ENCODE measurements at regions not wholly inside any gene's neighbourhood (a gene's known extent, or its start where the extent isn't known, plus 50 kb on each side); places are given as distances from the start of the nearest gene placed in this dataset.

DNA sequence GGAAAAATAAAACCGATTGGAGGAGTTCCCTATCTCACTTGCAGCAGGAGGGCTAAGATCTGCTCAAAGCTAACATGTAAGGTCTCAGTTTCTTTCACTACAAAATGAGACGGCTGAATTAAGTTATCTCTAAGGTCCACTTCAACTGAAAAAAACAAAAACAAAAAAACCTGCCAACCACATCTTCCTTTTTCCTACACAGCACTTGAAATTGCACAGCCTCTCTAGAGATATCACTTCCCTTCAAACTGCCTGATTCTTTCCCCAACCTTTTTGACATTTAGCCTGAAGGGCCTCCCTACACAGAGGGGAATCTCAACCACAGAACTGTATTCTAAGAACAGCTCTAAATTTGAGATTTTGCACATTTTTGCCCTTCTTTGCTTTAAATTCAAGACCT, 227.9 kb upstream of the TARS1 start:
- CTCF ChIA-PET: no interaction called here
- POLR2A ChIA-PET: no interaction called here

DNA sequence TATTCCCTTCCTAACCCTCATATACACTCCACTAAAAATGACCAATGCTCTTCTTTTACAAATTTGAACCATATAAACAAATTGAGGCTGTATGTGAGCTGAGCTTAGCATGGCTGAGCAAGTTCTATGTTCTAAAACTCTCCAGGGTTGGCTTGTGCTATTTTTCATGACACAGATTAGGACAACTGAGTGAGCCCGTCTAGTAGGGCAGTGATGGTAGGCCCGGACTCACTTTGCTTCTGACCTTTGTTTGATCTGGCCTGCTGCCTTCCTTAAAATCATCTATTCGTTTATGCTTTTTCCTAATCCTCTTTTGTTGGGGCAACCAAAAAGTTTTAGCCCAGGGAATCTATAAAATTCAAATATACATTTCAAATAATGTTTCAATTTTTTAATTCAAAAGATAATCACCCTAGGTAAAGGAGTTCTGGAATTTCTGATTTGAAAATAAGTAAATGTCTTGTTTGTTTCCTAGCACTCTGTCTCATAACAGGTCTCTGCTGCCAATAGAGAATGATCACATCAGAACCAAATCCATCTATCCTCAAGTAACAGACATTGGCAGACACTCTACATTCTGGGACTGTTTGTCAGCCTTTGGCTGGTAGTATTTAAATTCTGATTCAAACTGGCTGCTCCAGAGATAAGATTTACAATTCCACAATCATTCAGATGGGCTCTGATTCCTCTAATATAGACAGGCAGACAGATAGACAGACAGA, 217.0 kb upstream of the TARS1 start:
- Histone ChIP-seq H3K9me3 (no peaks in the 10 kb centered on the region), H3K4me1 (peaks cover 4% of the 10 kb centered on the region; the same call in 1 of the 3 replicates), H3K4me2 (no peak overlapping the region), H3K27ac (no peak overlapping the region), H3K4me3 (no peak overlapping the region)
- POLR2A ChIA-PET: no interaction called here
- DNase-seq (ENCODE audit: low read depth in 1 of 2, low spot score in 1 of 2) (no peak), FAIRE-seq (no peak), ATAC-seq (no peak; a peak in 1 of 6 replicates)
- CTCF ChIA-PET: interaction anchor here (0.5 kb wide), 1 partner anchor 49 kb away, joined by 3 read pairs; no protein-coding TSS in a partner anchor
- WGBS (ENCODE audit: missing lambda C conversion rate): 30% methylated on average over 3 of the region's 3 CpGs
- no peak for TF ChIP-seq TFCP2L1 (CRISPR knock-in tag; IDR thresholded peaks at IDR 0.05)
- TF ChIP-seq HEYL (CRISPR knock-in tag; IDR thresholded peaks at IDR 0.05): no peak
- TF ChIP-seq KDM1A (IDR thresholded peaks at IDR 0.05; ENCODE audit: low read depth): no peak
- TF ChIP-seq, protein P1, sequence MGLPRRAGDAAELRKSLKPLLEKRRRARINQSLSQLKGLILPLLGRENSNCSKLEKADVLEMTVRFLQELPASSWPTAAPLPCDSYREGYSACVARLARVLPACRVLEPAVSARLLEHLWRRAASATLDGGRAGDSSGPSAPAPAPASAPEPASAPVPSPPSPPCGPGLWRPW (IDR thresholded peaks at IDR 0.05): no peak
- TF ChIP-seq ZNF302 (CRISPR knock-in tag; IDR thresholded peaks at IDR 0.05): no peak
- TF ChIP-seq CBX2 (IDR thresholded peaks at IDR 0.05; ENCODE audit: borderline replicate concordance, low read depth): no peak
- TF ChIP-seq, protein P2, sequence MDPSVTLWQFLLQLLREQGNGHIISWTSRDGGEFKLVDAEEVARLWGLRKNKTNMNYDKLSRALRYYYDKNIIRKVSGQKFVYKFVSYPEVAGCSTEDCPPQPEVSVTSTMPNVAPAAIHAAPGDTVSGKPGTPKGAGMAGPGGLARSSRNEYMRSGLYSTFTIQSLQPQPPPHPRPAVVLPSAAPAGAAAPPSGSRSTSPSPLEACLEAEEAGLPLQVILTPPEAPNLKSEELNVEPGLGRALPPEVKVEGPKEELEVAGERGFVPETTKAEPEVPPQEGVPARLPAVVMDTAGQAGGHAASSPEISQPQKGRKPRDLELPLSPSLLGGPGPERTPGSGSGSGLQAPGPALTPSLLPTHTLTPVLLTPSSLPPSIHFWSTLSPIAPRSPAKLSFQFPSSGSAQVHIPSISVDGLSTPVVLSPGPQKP (IDR thresholded peaks at IDR 0.05; ENCODE audit: low read depth, low read length): no peak
- TF ChIP-seq, protein P3, sequence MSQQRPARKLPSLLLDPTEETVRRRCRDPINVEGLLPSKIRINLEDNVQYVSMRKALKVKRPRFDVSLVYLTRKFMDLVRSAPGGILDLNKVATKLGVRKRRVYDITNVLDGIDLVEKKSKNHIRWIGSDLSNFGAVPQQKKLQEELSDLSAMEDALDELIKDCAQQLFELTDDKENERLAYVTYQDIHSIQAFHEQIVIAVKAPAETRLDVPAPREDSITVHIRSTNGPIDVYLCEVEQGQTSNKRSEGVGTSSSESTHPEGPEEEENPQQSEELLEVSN (IDR thresholded peaks at IDR 0.05; ENCODE audit: borderline replicate concordance, low read depth): no peak
- TF ChIP-seq BHLHE40 (IDR thresholded peaks at IDR 0.05; ENCODE audit: low read depth, low read length): no peak
- no peak for TF ChIP-seq MAFK (IDR thresholded peaks at IDR 0.05; ENCODE audit: partially characterized antibody)
- TF ChIP-seq TP53 (CRISPR knock-in tag; IDR thresholded peaks at IDR 0.05): no peak
- TF ChIP-seq CHD2 (IDR thresholded peaks at IDR 0.05; ENCODE audit: low read length, partially characterized antibody): no peak

More for the DNA sequence above, 227.9 kb upstream of the TARS1 start:
- H3K27ac ChIP-seq: no peak overlapping the region
- ATAC-seq (no peak), FAIRE-seq (no peak), DNase-seq (ENCODE audit: low read depth in 1 of 2, low spot score in 1 of 2) (no peak)
- WGBS (ENCODE audit: missing lambda C conversion rate): 51% methylated on average over 2 of the region's 2 CpGs
- no peak overlapping the region for H3K4me3 ChIP-seq
- no peaks in the 10 kb centered on the region for H3K4me1 ChIP-seq
- TF ChIP-seq JUN (IDR thresholded peaks at IDR 0.05): no peak
- TF ChIP-seq, protein P4, sequence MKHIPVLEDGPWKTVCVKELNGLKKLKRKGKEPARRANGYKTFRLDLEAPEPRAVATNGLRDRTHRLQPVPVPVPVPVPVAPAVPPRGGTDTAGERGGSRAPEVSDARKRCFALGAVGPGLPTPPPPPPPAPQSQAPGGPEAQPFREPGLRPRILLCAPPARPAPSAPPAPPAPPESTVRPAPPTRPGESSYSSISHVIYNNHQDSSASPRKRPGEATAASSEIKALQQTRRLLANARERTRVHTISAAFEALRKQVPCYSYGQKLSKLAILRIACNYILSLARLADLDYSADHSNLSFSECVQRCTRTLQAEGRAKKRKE (CRISPR knock-in tag; IDR thresholded peaks at IDR 0.05; ENCODE audit: low read depth): no peak
- no peak overlapping the region for H3K4me2 ChIP-seq
- no peaks in the 10 kb centered on the region for H3K9me3 ChIP-seq

DNA sequence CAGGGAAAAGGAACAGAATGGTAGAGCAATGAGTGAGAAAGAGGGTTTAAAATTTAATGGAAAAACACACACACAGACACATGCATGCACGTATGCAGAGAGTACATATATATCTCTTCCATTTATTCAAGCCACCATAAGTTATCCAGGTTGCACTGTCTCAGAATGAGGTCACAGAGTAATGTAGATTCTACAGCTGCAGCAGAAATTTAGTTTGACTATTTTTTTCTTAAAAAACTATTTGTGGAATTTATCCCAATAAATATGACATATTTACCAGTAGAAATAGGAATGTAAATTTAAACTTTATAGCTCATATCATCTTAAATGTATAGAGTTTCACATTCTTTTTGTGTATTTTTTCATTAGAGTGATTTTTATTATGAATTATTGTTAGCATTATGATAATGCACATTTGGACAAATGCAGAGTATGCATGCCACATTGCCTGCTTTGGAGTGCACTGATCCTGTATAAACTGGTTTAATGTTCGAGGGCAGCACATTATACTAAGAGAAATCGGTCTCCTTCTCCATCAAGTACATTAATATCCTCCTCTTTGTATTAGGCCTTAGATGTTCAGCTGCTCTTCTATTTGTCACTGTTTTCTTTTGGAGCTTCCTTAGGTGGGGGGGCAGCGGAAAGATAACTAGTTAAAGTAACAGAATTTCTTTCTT, 216.3 kb upstream of the TARS1 start:
- ChIA-PET POLR2A (no interaction called here), CTCF (interaction anchor here (0.6 kb wide), 1 partner anchor 363 kb away, joined by 4 read pairs; no protein-coding TSS in a partner anchor)
- WGBS (ENCODE audit: missing lambda C conversion rate): 73% methylated on average over 4 of the region's 4 CpGs
- H3K4me3 ChIP-seq: no peak overlapping the region
- peaks cover 4% of the 10 kb centered on the region; the same call in 1 of the 3 replicates for H3K4me1 ChIP-seq
- no peak overlapping the region for H3K4me2 ChIP-seq
- no peaks in the 10 kb centered on the region for H3K9me3 ChIP-seq
- H3K27ac ChIP-seq: no peak overlapping the region
- FAIRE-seq (no peak), DNase-seq (ENCODE audit: low read depth in 1 of 2, low spot score in 1 of 2) (no peak), ATAC-seq (no peak)
- TF ChIP-seq HOXB5 (CRISPR knock-in tag; IDR thresholded peaks at IDR 0.05) (no peak), NR3C1 (IDR thresholded peaks at IDR 0.05) (no peak), EP300 (IDR thresholded peaks at IDR 0.05) (no peak)
- TF ChIP-seq, protein P5, sequence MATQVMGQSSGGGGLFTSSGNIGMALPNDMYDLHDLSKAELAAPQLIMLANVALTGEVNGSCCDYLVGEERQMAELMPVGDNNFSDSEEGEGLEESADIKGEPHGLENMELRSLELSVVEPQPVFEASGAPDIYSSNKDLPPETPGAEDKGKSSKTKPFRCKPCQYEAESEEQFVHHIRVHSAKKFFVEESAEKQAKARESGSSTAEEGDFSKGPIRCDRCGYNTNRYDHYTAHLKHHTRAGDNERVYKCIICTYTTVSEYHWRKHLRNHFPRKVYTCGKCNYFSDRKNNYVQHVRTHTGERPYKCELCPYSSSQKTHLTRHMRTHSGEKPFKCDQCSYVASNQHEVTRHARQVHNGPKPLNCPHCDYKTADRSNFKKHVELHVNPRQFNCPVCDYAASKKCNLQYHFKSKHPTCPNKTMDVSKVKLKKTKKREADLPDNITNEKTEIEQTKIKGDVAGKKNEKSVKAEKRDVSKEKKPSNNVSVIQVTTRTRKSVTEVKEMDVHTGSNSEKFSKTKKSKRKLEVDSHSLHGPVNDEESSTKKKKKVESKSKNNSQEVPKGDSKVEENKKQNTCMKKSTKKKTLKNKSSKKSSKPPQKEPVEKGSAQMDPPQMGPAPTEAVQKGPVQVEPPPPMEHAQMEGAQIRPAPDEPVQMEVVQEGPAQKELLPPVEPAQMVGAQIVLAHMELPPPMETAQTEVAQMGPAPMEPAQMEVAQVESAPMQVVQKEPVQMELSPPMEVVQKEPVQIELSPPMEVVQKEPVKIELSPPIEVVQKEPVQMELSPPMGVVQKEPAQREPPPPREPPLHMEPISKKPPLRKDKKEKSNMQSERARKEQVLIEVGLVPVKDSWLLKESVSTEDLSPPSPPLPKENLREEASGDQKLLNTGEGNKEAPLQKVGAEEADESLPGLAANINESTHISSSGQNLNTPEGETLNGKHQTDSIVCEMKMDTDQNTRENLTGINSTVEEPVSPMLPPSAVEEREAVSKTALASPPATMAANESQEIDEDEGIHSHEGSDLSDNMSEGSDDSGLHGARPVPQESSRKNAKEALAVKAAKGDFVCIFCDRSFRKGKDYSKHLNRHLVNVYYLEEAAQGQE (IDR thresholded peaks at IDR 0.05): no peak

Data from A549 (cell line).